CD1c-positive myeloid dendritic cell (primary cell): ENCODE measurements at regions not wholly inside any gene's neighbourhood (a gene's known extent, or its start where the extent isn't known, plus 50 kb on each side); places are given as distances from the start of the nearest gene placed in this dataset.
"Not testable (repeated sequence)": the region's sequence is repeated elsewhere in the genome, so short reads cannot be mapped to it uniquely, and the experiment has no call there.

Source experiments
- DNase-seq: peaks from one replicate; pipeline ENCODE4 v3.0.0-alpha.2; 2016; ENCODE audit errors: extremely low spot score

DNA sequence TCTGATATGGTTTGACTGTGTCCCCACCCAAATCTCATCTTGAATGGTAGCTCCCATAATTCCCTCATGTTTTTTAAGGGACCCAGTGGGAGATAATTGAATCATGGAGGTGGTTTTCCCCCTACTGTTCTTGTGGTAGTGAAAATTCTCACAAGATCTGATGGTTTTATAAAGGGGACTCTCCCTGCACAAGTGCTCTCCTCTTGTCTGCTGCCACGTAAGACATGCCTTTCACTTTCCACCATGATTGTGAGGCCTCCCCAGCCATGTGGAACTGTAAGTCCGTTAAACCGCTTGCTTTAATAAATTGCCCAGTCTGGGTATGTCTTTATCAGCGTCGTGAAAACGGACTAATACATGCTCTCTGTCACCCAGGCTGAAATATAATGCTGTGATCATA is 200.9 kb upstream of the SLIT2 start:
- no peak for DNase-seq

DNA sequence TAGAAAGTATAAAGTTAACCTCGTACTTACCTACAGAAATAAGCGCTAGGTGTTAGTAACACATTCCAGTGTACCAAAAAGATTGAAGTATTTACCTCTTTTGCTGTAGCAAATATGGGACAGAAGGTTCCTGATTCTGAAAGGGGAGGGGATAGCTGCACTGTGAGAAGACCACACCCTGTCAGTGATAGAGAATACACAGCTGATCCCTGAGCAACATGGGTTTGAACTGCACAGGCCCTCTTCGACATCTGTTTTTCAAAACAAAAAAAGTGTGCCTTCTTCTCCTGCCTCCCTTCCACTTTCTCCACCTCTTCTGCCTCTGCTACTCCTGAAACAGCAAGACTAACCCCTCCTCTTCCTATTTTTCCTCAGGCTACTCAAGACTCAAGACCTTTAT is 201.8 kb upstream of the SLIT2 start:
- no peak for DNase-seq

GRCh38 chr4:20046931-20047677 is 204.6 kb upstream of the SLIT2 start:
- DNase-seq, result no peak

DNA sequence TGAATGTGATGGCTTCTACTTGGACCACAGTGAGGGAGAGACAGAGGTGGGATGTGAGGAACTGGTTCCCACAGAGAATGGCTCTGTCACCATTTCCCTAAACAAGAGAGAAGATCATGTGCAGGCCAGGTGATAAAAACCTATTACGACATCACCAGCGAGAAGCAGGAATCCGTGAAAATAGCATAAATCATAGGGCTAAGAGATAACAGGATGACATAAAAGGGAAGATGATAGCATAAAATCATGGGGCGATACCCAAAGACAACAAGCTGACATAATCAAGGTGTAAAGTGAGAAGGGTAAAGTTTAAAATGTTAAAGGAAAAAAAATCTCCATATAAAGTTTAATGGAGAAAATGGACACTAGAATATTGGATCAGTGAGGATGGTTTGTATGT is 205.5 kb upstream of the SLIT2 start:
- DNase-seq, result no peak

DNA sequence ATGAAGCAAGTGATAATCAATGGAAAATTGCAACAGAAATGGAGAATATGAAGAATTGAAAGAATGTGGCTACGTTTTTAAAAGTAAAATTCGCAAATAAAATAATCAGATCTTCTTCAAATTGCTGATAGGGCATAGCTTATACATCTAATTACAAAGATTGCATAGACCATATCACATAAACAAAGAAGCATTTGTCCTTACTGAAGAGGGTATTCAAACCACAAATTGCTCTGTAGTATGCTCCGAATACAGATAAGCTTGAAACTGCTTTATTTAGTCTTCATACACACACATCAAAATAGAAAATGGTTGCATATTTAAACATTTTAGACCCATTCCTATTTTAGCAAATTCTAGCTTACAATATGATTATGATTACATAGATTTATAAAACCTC is 206.7 kb upstream of the SLIT2 start:
- DNase-seq, result no peak

DNA sequence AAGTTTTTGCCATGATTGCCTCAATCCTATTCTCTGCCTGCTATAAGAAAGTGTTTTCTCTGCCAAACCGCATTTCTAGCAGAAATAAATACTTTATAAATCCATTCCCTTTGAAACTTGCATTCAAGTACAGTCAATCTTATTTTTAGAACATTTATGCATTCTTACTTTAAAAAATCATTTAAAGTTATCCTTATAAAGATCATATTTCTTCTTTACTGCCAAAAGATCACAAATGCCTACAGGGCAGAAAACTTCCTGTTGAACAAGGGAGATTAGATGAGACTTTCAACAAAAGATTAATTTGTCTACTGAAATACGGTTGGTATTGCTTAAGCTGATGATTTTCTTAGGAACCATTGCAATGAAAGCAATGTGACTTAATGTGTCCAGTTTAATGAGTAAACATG is 207.2 kb upstream of the SLIT2 start:
- no peak for DNase-seq

DNA sequence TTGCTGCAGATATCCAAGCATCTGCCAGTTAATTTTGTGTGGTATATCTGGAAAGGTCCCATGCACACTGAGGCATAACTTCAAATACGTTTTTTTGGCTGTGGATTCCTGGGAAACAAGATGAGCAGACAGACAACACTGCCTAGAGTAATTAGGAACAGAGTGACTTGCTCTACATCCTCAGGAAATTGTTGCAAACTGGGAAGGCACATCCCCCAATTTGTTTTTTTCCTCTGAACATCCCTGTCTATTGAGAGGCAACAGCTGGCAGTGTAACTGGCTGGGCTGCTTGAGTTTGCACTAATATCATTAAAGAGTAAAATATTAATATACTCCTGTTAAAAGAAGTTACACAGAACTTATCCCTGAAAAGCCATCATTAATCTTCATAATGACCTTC is 207.7 kb upstream of the SLIT2 start:
- no peak for DNase-seq

DNA sequence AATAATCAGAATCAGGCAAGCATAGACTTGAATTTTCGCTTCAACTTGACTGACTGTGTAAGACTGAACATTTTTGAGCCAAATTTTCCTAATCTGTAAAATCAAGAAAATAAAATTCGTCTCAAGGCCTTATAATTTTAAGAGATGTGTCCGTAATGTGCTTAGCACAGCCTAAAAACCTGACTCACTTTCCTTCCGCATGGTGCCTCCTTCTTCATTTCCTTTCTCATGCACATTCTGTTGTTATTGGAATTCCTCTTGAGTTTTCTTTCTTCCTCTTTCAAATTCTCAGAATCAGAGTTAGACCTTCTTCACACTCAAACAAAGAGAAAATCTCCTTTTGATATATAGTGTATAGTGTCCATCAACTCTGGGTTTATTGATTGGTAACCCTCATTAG is 208.9 kb upstream of the SLIT2 start:
- no peak for DNase-seq

DNA sequence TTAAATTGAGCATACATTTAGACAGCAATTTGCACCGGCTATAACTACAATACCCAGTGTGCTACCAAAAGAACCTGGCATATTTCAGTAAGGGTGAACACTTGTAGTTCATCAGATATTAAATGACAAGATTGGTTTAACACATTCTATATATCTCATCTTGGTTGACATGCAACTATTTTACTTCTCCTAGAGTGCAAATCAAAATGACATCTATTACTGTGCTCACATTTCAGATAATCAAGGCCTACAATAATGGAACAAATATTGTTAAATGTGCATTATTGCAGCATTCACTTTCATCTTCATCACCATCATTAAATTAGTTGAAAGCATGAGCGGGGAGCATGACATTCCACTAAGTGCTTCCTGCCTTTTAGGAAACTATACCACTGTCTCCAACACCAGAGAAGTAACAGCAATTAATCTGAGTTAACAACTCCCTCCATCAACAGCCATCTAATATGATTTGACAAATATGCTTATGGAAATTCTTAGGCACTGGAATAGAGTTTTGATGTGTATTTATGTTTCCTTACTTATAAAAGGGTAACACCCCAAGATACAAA is 209.8 kb upstream of the SLIT2 start:
- no peak for DNase-seq

GRCh38 chr4:20037745-20038144 is 214.0 kb upstream of the SLIT2 start:
- no peak for DNase-seq

- DNase-seq, result no peak
These were observed 221.6 kb upstream of the SLIT2 start for GRCh38 chr4:20030108-20030507.

DNA sequence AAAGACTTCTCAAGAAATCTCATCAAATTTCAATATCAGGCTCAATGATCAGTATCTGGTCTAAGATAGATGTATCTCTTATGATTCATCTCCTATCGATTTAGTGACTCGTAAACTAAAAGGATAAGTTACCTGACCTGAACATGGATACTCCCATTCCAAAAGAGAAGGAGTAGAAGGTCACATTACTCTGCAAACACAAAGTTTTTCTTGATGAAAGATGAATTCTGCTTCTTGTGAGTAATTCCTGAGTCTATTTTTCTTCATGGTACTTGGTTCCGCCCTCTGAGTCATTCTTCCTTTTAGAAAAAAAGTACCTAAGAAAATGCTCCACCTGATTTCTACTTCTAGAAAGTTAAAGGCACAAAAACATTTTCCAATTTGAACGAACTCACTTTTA is 223.1 kb upstream of the SLIT2 start:
- DNase-seq, result no peak

GRCh38 chr4:20026456-20026855 is 225.2 kb upstream of the SLIT2 start:
- DNase-seq, result no peak

- no peak for DNase-seq
These were observed 229.2 kb upstream of the SLIT2 start for GRCh38 chr4:20022471-20022870.

DNA sequence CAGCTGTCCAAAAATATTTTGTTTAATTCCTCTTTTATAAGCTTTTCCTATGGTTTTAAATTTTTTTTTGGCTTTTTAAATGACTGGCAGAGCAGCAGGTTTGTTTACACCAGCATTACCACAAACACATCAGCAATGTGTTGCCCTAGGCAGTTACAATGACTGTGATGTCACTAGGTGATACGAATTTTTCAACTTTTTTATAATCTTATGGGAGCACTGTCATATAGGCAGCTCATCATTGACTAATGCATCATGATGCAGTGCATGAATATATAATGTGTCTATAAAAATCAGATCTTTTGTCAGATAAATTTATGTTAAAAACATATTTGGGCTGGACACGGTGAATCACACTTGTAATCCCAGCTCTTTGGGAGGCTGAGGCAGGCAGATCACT is 231.6 kb upstream of the SLIT2 start:
- DNase-seq, result no peak

- DNase-seq, result no peak
These were observed 232.2 kb upstream of the SLIT2 start for GRCh38 chr4:20019310-20020015.

DNA sequence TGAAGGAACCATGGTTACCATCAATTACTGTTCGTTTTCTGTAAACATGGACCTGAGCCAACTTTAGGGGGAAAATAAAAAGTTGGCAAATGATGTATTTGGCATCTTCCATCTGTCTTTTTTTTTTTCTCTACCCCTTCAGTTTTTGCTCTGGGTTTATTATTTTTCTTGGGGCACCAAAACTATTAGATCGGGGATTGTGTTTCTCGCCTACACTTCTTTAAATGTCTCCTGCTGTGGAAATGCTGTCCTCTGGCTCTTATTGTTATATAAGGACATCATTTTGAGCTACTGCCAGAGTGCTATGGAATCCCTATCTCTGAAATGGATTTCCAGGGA is 234.0 kb upstream of the SLIT2 start:
- DNase-seq, result no peak

DNA sequence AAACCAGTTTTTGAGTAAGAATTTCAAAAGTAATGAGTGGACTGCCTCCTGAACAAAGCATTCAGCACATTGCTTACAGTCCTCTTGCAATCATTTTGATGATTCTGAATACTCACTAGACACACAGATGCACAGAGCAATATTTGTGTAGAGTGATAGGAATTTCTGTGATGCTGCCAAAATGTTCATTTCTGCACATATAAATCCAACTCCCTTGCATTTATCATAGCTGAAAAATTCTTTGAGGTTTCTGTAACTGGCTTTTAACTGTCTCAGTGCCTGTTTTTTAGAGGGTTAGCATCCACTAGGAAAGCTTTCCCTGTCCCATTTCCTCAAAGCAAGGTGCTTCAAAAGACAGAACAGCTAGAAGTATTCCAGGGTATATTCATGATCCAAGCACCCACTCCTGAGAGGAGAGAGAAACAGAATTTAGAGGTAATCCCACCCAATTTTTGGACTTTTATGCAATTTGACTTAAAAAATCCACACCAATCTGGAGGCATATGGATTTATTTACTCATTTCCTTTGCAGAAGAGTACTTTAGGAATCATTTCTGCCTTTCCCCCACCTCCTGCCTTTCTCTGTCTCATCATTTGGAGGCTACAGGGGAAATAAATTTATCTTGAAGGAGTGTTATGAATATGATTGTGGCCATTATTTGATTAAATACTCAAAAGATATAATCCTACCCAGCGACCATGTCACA is 234.5 kb upstream of the SLIT2 start:
- DNase-seq, result no peak

DNA sequence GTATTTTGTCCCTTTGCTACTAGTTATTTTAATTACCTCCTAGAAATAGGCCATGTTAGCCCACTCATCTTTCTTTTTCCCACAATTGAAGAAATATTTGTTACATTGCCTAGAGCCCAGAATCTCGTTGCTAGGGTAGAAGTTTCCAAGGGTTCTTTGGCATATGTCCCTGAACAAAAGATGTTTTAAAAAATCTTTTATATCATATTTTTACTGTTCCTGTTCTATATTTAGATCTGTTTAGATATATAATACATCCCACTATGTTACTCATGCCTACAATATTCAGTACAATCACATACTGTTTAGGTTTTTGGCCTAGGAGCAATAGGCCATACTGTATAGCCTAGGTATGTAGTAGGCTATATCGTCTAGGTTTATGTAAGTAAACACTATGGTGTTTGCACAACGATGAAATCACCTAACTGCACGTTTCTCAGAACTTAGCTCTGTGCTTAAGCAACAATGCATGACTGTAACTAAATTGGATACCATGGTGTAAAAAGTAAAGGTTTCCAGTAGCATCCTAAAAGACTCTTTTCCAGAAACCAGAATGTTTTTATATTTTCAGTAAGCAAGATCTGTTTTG is 236.0 kb upstream of the SLIT2 start:
- no peak for DNase-seq

GRCh38 chr4:20003836-20004558 is 247.7 kb upstream of the SLIT2 start:
- not testable (repeated sequence) for DNase-seq

DNA sequence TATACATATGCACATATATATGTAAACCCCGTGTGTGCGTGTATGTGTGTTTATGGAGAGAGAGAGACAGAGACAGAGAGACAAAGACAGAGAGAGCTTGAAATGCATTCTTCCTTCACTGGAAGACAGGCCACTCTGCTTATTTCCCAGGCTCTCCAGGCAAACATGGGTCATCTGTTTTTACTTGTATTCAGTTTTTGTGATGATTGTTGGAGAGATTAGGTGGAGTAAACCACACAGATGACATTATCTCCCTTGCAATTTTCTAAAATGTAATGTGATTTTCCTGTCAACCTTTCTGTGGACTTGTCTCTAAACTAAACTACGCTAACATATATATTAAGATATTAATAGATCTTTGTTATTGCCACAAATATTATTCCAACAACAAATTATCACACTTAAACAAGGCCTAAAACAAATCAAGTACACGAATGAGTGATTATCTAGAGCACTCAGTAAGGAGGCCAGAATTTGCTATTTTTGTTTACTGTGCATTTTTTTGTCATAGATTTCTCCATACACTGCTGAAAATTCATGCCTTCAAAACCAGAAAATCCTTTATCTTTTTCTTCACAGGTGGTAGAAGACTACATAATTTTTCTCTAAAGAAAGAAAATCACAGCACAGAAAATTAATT is 251.8 kb upstream of the SLIT2 start:
- DNase-seq, result no peak
